ENCODE measurements at regions not wholly inside any gene's neighbourhood (a gene's known extent, or its start where the extent isn't known, plus 50 kb on each side); places are given as distances from the start of the nearest gene placed in this dataset.

- Mint-ChIP-seq H3K27me3 (no peaks in the 10 kb centered on the region), H3K27ac (no peak overlapping the region), H3K36me3 (ENCODE audit: low read depth) (no peaks in the 10 kb centered on the region), H3K9me3 (peaks cover 10% of the 10 kb centered on the region), H3K4me1 (ENCODE audit: low read depth) (no peaks in the 10 kb centered on the region), H3K4me3 (no peak overlapping the region)
- no peak for DNase-seq
These were observed 1492.2 kb upstream of the TENM3 start for GRCh38 chr4:180751009-180751408.

GRCh38 chr4:180757927-180758326, 1485.3 kb upstream of the TENM3 start:
- Mint-ChIP-seq H3K36me3 (ENCODE audit: low read depth) (no peaks in the 10 kb centered on the region), H3K27ac (no peak overlapping the region), H3K4me1 (ENCODE audit: low read depth) (no peaks in the 10 kb centered on the region), H3K4me3 (no peak overlapping the region), H3K27me3 (no peaks in the 10 kb centered on the region), H3K9me3 (peaks cover 2% of the 10 kb centered on the region)
- DNase-seq = no peak

- H3K4me3 Mint-ChIP-seq = no peak overlapping the region
- no peaks in the 10 kb centered on the region for H3K36me3 Mint-ChIP-seq (ENCODE audit: low read depth)
- peaks cover 2% of the 10 kb centered on the region for H3K9me3 Mint-ChIP-seq
- no peaks in the 10 kb centered on the region for H3K4me1 Mint-ChIP-seq (ENCODE audit: low read depth)
- no peak overlapping the region for H3K27ac Mint-ChIP-seq
- H3K27me3 Mint-ChIP-seq = no peaks in the 10 kb centered on the region
- no peak for DNase-seq
These were observed 1477.2 kb upstream of the TENM3 start for GRCh38 chr4:180766045-180766444.

- H3K27me3 Mint-ChIP-seq = no peaks in the 10 kb centered on the region
- H3K4me3 Mint-ChIP-seq = no peak overlapping the region
- DNase-seq = no peak
- H3K9me3 Mint-ChIP-seq = no peaks in the 10 kb centered on the region
- H3K36me3 Mint-ChIP-seq (ENCODE audit: low read depth) = no peaks in the 10 kb centered on the region
- H3K4me1 Mint-ChIP-seq (ENCODE audit: low read depth) = no peaks in the 10 kb centered on the region
- no peak overlapping the region for H3K27ac Mint-ChIP-seq
These were observed 1476.1 kb upstream of the TENM3 start for GRCh38 chr4:180766944-180767729.

- H3K36me3 Mint-ChIP-seq (ENCODE audit: low read depth) = no peaks in the 10 kb centered on the region
- no peak overlapping the region for H3K4me3 Mint-ChIP-seq
- no peaks in the 10 kb centered on the region for H3K27me3 Mint-ChIP-seq
- H3K27ac Mint-ChIP-seq = no peak overlapping the region
- H3K4me1 Mint-ChIP-seq (ENCODE audit: low read depth) = no peaks in the 10 kb centered on the region
- H3K9me3 Mint-ChIP-seq = no peaks in the 10 kb centered on the region
- no peak for DNase-seq
These were observed 1474.6 kb upstream of the TENM3 start for GRCh38 chr4:180768610-180769009.

GRCh38 chr4:180769791-180770190, 1473.4 kb upstream of the TENM3 start:
- H3K4me3 Mint-ChIP-seq = no peak overlapping the region
- peaks cover 4% of the 10 kb centered on the region for H3K9me3 Mint-ChIP-seq
- no peaks in the 10 kb centered on the region for H3K27me3 Mint-ChIP-seq
- H3K36me3 Mint-ChIP-seq (ENCODE audit: low read depth) = no peaks in the 10 kb centered on the region
- H3K27ac Mint-ChIP-seq = no peak overlapping the region
- no peaks in the 10 kb centered on the region for H3K4me1 Mint-ChIP-seq (ENCODE audit: low read depth)
- DNase-seq = no peak

- no peaks in the 10 kb centered on the region for H3K4me1 Mint-ChIP-seq (ENCODE audit: low read depth)
- no peak overlapping the region for H3K27ac Mint-ChIP-seq
- no peaks in the 10 kb centered on the region for H3K36me3 Mint-ChIP-seq (ENCODE audit: low read depth)
- DNase-seq = no peak
- peaks cover 4% of the 10 kb centered on the region for H3K9me3 Mint-ChIP-seq
- no peaks in the 10 kb centered on the region for H3K27me3 Mint-ChIP-seq
- no peak overlapping the region for H3K4me3 Mint-ChIP-seq
These were observed 1472.9 kb upstream of the TENM3 start for GRCh38 chr4:180770265-180770664.

GRCh38 chr4:180784940-180785339, 1458.3 kb upstream of the TENM3 start:
- Mint-ChIP-seq H3K4me1 (ENCODE audit: low read depth) (no peaks in the 10 kb centered on the region), H3K9me3 (peaks cover 13% of the 10 kb centered on the region), H3K27ac (no peak overlapping the region), H3K4me3 (no peak overlapping the region), H3K27me3 (no peaks in the 10 kb centered on the region), H3K36me3 (ENCODE audit: low read depth) (no peaks in the 10 kb centered on the region)
- no peak for DNase-seq

GRCh38 chr4:180788729-180789128, 1454.5 kb upstream of the TENM3 start:
- no peaks in the 10 kb centered on the region for H3K36me3 Mint-ChIP-seq (ENCODE audit: low read depth)
- no peaks in the 10 kb centered on the region for H3K4me1 Mint-ChIP-seq (ENCODE audit: low read depth)
- no peaks in the 10 kb centered on the region for H3K27me3 Mint-ChIP-seq
- no peak overlapping the region for H3K27ac Mint-ChIP-seq
- DNase-seq = no peak
- no peak overlapping the region for H3K4me3 Mint-ChIP-seq
- H3K9me3 Mint-ChIP-seq = peaks cover 12% of the 10 kb centered on the region

GRCh38 chr4:180789929-180790328, 1453.3 kb upstream of the TENM3 start:
- Mint-ChIP-seq H3K4me1 (ENCODE audit: low read depth) (no peaks in the 10 kb centered on the region), H3K4me3 (no peak overlapping the region), H3K36me3 (ENCODE audit: low read depth) (no peaks in the 10 kb centered on the region), H3K27me3 (no peaks in the 10 kb centered on the region), H3K27ac (no peak overlapping the region), H3K9me3 (peaks cover 12% of the 10 kb centered on the region)
- no peak for DNase-seq

GRCh38 chr4:180790471-180790870, 1452.7 kb upstream of the TENM3 start:
- Mint-ChIP-seq H3K9me3 (peaks cover 12% of the 10 kb centered on the region), H3K27ac (no peak overlapping the region), H3K27me3 (no peaks in the 10 kb centered on the region), H3K4me1 (ENCODE audit: low read depth) (no peaks in the 10 kb centered on the region), H3K36me3 (ENCODE audit: low read depth) (no peaks in the 10 kb centered on the region), H3K4me3 (no peak overlapping the region)
- DNase-seq = no peak

GRCh38 chr4:180792541-180792940, 1450.7 kb upstream of the TENM3 start:
- Mint-ChIP-seq H3K27ac (no peak overlapping the region), H3K36me3 (ENCODE audit: low read depth) (no peaks in the 10 kb centered on the region), H3K27me3 (no peaks in the 10 kb centered on the region), H3K4me3 (no peak overlapping the region), H3K4me1 (ENCODE audit: low read depth) (no peaks in the 10 kb centered on the region), H3K9me3 (peaks cover 10% of the 10 kb centered on the region)
- no peak for DNase-seq

- Mint-ChIP-seq H3K27me3 (no peaks in the 10 kb centered on the region), H3K27ac (no peak overlapping the region), H3K4me3 (no peak overlapping the region), H3K9me3 (peaks cover 4% of the 10 kb centered on the region), H3K4me1 (ENCODE audit: low read depth) (no peaks in the 10 kb centered on the region), H3K36me3 (ENCODE audit: low read depth) (no peaks in the 10 kb centered on the region)
- DNase-seq = no peak
These were observed 1448.9 kb upstream of the TENM3 start for GRCh38 chr4:180794333-180794732.

GRCh38 chr4:180798036-180798577, 1445.1 kb upstream of the TENM3 start:
- H3K27me3 Mint-ChIP-seq = no peaks in the 10 kb centered on the region
- H3K9me3 Mint-ChIP-seq = peaks cover 4% of the 10 kb centered on the region
- no peaks in the 10 kb centered on the region for H3K4me1 Mint-ChIP-seq (ENCODE audit: low read depth)
- H3K4me3 Mint-ChIP-seq = no peak overlapping the region
- H3K36me3 Mint-ChIP-seq (ENCODE audit: low read depth) = no peaks in the 10 kb centered on the region
- H3K27ac Mint-ChIP-seq = no peak overlapping the region
- no peak for DNase-seq

GRCh38 chr4:180799798-180800197, 1443.4 kb upstream of the TENM3 start:
- no peaks in the 10 kb centered on the region for H3K36me3 Mint-ChIP-seq (ENCODE audit: low read depth)
- peaks cover 4% of the 10 kb centered on the region for H3K9me3 Mint-ChIP-seq
- H3K4me3 Mint-ChIP-seq = no peak overlapping the region
- no peaks in the 10 kb centered on the region for H3K27me3 Mint-ChIP-seq
- H3K4me1 Mint-ChIP-seq (ENCODE audit: low read depth) = no peaks in the 10 kb centered on the region
- H3K27ac Mint-ChIP-seq = no peak overlapping the region
- DNase-seq = no peak
